HEK293 (cell line): ENCODE measurements at regions not wholly inside any gene's neighbourhood (a gene's known extent, or its start where the extent isn't known, plus 50 kb on each side); places are given as distances from the start of the nearest gene placed in this dataset.
"Not testable (repeated sequence)": the region's sequence is repeated elsewhere in the genome, so short reads cannot be mapped to it uniquely, and the experiment has no call there.

Experiments
- CTCF ChIA-PET: fragments of 350-600 bp; formaldehyde crosslinking; extraction: SDS; loops from one replicate; lab custom pipeline; 2021; ENCODE audit warnings: antibody characterized with exemption; lab: Yijun Ruan, JAX
- POLR2A ChIA-PET: fragments of 300-600 bp; formaldehyde crosslinking; extraction: SDS; loops from one replicate; lab custom pipeline; 2020; ENCODE audit warnings: antibody characterized with exemption, inconsistent platforms; lab: Yijun Ruan, JAX
- H3K27ac ChIP-seq: fragments of 200-500 bp; sonication (Bioruptor generic); 2 replicates; pipeline ENCODE4 v1.5.1; 2014; ENCODE audit warnings: low read depth, low read length, control low read depth, inconsistent platforms; ENCODE audit errors: extremely low read depth
- H3K36me3 ChIP-seq, 2 experiments: fragments of 200-500 bp in 1 of 2; sonication (Bioruptor generic) in 1 of 2; 1 replicate in 1 of 2; 2 replicates in 1 of 2; pipeline ENCODE4 v1.5.1; 2014 to 2017; ENCODE audit warnings: inconsistent platforms in 2 of 2, low read length in 2 of 2; ENCODE audit not compliant: control insufficient read depth in 2 of 2, insufficient read depth in 1 of 2
- H3K4me1 ChIP-seq: fragments of 200-500 bp; sonication (Bioruptor generic); 2 replicates; pipeline ENCODE4 v1.5.1; 2014; ENCODE audit warnings: mild to moderate bottlenecking, low read length, inconsistent platforms; ENCODE audit not compliant: control insufficient read depth, insufficient read depth
- H3K4me3 ChIP-seq: 2 replicates; pipeline ENCODE4 v1.5.1; 2011; ENCODE audit warnings: low read depth, mild to moderate bottlenecking, control low read depth, low read length, moderate library complexity
- H3K9me3 ChIP-seq: fragments of 200-500 bp; sonication (Bioruptor generic); 2 replicates; pipeline ENCODE4 v1.5.1; 2014; ENCODE audit warnings: low read depth, low read length, inconsistent platforms; ENCODE audit not compliant: control insufficient read depth, insufficient read depth
- ELK4 ChIP-seq: IDR thresholded peaks from 2 replicates; pipeline ENCODE4 v1.6.1; 2011; ENCODE audit warnings: mild to moderate bottlenecking, low read depth, low read length, borderline replicate concordance
- INSM2 ChIP-seq: fragments of 450-650 bp; formaldehyde crosslinking; IDR thresholded peaks from 2 replicates; pipeline ENCODE4 v1.5.1; 2016; ENCODE audit warnings: missing biosample characterization, missing genetic modification characterization
- MZF1 ChIP-seq: fragments of 450-650 bp; formaldehyde crosslinking; IDR thresholded peaks from 2 replicates; pipeline ENCODE4 v1.5.1; 2017; ENCODE audit warnings: missing biosample characterization, missing genetic modification characterization, borderline replicate concordance
- PBX3 ChIP-seq: sonication (generic); formaldehyde crosslinking; IDR thresholded peaks from 2 replicates; pipeline ENCODE4 v1.8.1; 2022; ENCODE audit warnings: mild to moderate bottlenecking, moderate library complexity, missing genetic modification reagents
- PRDM6 ChIP-seq: fragments of 450-650 bp; formaldehyde crosslinking; IDR thresholded peaks from 2 replicates; pipeline ENCODE4 v1.5.1; 2017; ENCODE audit warnings: missing biosample characterization, missing genetic modification characterization
- REPIN1 ChIP-seq: fragments of 450-650 bp; formaldehyde crosslinking; IDR thresholded peaks from 2 replicates; pipeline ENCODE4 v1.5.1; 2017; ENCODE audit warnings: missing biosample characterization, missing genetic modification characterization, low read depth
- TRIM28 ChIP-seq: IDR thresholded peaks from 2 replicates; pipeline ENCODE4 v1.6.1; 2011; ENCODE audit warnings: low read length, control low read depth, borderline replicate concordance
- ZBTB1 ChIP-seq: fragments of 450-650 bp; formaldehyde crosslinking; IDR thresholded peaks from 2 replicates; pipeline ENCODE4 v1.5.1; 2016; ENCODE audit warnings: missing biosample characterization, missing genetic modification characterization
- ZBTB20 ChIP-seq: fragments of 450-650 bp; formaldehyde crosslinking; IDR thresholded peaks from 2 replicates; pipeline ENCODE4 v1.5.1; 2016; ENCODE audit warnings: missing biosample characterization, missing genetic modification characterization
- ZNF121 ChIP-seq: fragments of 450-650 bp; formaldehyde crosslinking; IDR thresholded peaks from 2 replicates; pipeline ENCODE4 v1.5.1; 2016; ENCODE audit warnings: missing biosample characterization, missing genetic modification characterization
- ZNF596 ChIP-seq: fragments of 450-650 bp; IDR thresholded peaks from 2 replicates; pipeline ENCODE4 v1.5.0; 2018; ENCODE audit warnings: missing biosample characterization, mild to moderate bottlenecking, missing genetic modification characterization, moderate library complexity
- ZNF600 ChIP-seq: fragments of 450-650 bp; formaldehyde crosslinking; IDR thresholded peaks from 2 replicates; pipeline ENCODE4 v1.5.1; 2016; ENCODE audit warnings: missing biosample characterization, missing genetic modification characterization
- ZNF843 ChIP-seq: fragments of 450-650 bp; formaldehyde crosslinking; IDR thresholded peaks from 2 replicates; pipeline ENCODE4 v1.5.1; 2016; ENCODE audit warnings: missing biosample characterization, missing genetic modification characterization
- ZSCAN30 ChIP-seq: fragments of 450-650 bp; IDR thresholded peaks from 2 replicates; pipeline ENCODE4 v1.5.1; 2018; ENCODE audit warnings: missing biosample characterization, mild to moderate bottlenecking, missing genetic modification characterization, moderate library complexity

GRCh38 chr14:45940318-45940717 lies 687.3 kb upstream of the MIS18BP1 start (continued):
- no peak for TF ChIP-seq PRDM6
- TF ChIP-seq TRIM28 = no peak
- TF ChIP-seq ZSCAN30 (tag by site-specific recombination) = no peak
- TF ChIP-seq ZNF596 (tag by site-specific recombination) = no peak
- no peak for TF ChIP-seq INSM2 (tag by site-specific recombination)

GRCh38 chr14:45939572-45939971 lies 686.6 kb upstream of the MIS18BP1 start:
- TF ChIP-seq MZF1 (tag by site-specific recombination) (no peak), PBX3 (CRISPR knock-in tag) (no peak)
- TF ChIP-seq, all 188 proteins: peak for 0
- H3K4me1 ChIP-seq = no peaks in the 10 kb centered on the region
- H3K27ac ChIP-seq = no peak overlapping the region
- ChIA-PET POLR2A (no interaction called here), CTCF (no interaction called here)
- H3K9me3 ChIP-seq = no peaks in the 10 kb centered on the region
- no peak overlapping the region for H3K4me3 ChIP-seq
- no peaks in the 10 kb centered on the region for H3K36me3 ChIP-seq

- H3K27ac ChIP-seq, H3K9me3 ChIP-seq, CTCF ChIA-PET, POLR2A ChIA-PET, H3K4me3 ChIP-seq, H3K4me1 ChIP-seq, H3K36me3 ChIP-seq: not testable (repeated sequence)
Measured at GRCh38 chr14:45919995-45920394, 667.0 kb upstream of the MIS18BP1 start.

- no peak for TF ChIP-seq ELK4
- TF ChIP-seq ZBTB1 = no peak
- no peak for TF ChIP-seq ZBTB20
- TF ChIP-seq ZNF121 (tag by site-specific recombination) = no peak
- TF ChIP-seq REPIN1 (tag by site-specific recombination) = no peak
- TF ChIP-seq ZNF843 = no peak
- TF ChIP-seq ZNF600 (tag by site-specific recombination) = no peak
- Histone ChIP-seq H3K27ac (no peak overlapping the region), H3K9me3 (no peaks in the 10 kb centered on the region), H3K4me1 (no peaks in the 10 kb centered on the region), H3K4me3 (no peak overlapping the region), H3K36me3 (no peaks in the 10 kb centered on the region)
- POLR2A ChIA-PET = no interaction called here
- CTCF ChIA-PET = no interaction called here
Measured at GRCh38 chr14:45916340-45916953, 663.4 kb upstream of the MIS18BP1 start.
